Mammary epithelial cell (primary cell): ENCODE measurements at regions not wholly inside any gene's neighbourhood (a gene's known extent, or its start where the extent isn't known, plus 50 kb on each side); places are given as distances from the start of the nearest gene placed in this dataset.

Source experiments
- CTCF ChIP-seq, 2 donors: IDR thresholded peaks in 1 of 2; conservative IDR thresholded peaks in 1 of 2; 2 replicates each; pipeline ENCODE4 v1.5.1; 2011 to 2012; ENCODE audit warnings: inconsistent platforms in 2 of 2, low read length in 2 of 2, mild to moderate bottlenecking in 2 of 2, control low read depth in 1 of 2, low read depth in 1 of 2; ENCODE audit not compliant: insufficient read depth in 1 of 2; ENCODE audit errors: extremely low read depth in 1 of 2
- EZH2 ChIP-seq: IDR thresholded peaks from 2 replicates; pipeline ENCODE4 v1.6.1; 2012; ENCODE audit warnings: low read length, inconsistent platforms, borderline replicate concordance

- no peak for TF ChIP-seq CTCF (conservative IDR thresholded peaks at IDR 0.05 in 1 of 2, IDR thresholded peaks at IDR 0.05 in 1 of 2; ENCODE audit: extremely low read depth in 1 of 2, insufficient read depth in 1 of 2, low read depth in 1 of 2, low read length in 2 of 2)
- no peak for TF ChIP-seq EZH2
Observed at GRCh38 chr18:34342960-34343359, 118.2 kb upstream of the NOL4 start.
